ENCODE measurements at regions not wholly inside any gene's neighbourhood (a gene's known extent, or its start where the extent isn't known, plus 50 kb on each side); places are given as distances from the start of the nearest gene placed in this dataset.
"Not testable (repeated sequence)": the region's sequence is repeated elsewhere in the genome, so short reads cannot be mapped to it uniquely, and the experiment has no call there.

DNA sequence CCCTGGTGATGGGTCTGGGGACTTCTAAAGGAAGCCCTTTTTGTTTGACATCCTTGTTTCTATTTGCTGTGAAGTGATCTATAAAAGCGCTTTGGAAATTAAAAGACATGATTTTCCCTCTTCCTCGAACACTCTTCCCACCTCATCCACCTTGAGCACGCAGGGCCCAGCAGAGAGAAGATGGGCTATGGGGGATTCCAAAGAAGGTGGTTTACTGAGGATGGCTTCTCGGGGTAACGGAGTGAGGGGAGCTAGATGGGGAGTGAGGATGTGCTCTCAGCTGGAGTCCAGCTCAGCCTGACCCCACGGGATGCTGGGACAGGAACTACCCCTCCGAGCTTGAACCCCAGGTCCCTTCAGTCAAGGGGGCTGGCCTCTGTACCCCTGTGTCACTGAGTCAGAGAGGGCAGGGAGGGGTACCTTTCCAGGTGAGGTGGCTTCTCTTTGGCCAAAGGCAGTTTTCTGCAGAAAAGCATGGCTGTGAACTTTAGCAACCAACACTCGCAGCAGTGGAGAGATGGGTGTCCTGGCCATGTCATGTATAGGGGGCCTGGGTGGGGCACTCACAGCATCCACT, 180.7 kb upstream of the SMAD3 start:
- TF ChIP-seq, protein P1, sequence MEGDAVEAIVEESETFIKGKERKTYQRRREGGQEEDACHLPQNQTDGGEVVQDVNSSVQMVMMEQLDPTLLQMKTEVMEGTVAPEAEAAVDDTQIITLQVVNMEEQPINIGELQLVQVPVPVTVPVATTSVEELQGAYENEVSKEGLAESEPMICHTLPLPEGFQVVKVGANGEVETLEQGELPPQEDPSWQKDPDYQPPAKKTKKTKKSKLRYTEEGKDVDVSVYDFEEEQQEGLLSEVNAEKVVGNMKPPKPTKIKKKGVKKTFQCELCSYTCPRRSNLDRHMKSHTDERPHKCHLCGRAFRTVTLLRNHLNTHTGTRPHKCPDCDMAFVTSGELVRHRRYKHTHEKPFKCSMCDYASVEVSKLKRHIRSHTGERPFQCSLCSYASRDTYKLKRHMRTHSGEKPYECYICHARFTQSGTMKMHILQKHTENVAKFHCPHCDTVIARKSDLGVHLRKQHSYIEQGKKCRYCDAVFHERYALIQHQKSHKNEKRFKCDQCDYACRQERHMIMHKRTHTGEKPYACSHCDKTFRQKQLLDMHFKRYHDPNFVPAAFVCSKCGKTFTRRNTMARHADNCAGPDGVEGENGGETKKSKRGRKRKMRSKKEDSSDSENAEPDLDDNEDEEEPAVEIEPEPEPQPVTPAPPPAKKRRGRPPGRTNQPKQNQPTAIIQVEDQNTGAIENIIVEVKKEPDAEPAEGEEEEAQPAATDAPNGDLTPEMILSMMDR (IDR thresholded peaks at IDR 0.05; ENCODE audit: low read depth, low read length), result no peak
- POLR2A ChIA-PET, result interaction anchor here (0.7 kb wide), 1 partner anchor 301 kb away, joined by 3 read pairs; no protein-coding TSS in a partner anchor
- CTCF ChIA-PET, result interaction anchor here (1.0 kb wide), 1 partner anchor 61 kb away, joined by 3 read pairs; no protein-coding TSS in a partner anchor

DNA sequence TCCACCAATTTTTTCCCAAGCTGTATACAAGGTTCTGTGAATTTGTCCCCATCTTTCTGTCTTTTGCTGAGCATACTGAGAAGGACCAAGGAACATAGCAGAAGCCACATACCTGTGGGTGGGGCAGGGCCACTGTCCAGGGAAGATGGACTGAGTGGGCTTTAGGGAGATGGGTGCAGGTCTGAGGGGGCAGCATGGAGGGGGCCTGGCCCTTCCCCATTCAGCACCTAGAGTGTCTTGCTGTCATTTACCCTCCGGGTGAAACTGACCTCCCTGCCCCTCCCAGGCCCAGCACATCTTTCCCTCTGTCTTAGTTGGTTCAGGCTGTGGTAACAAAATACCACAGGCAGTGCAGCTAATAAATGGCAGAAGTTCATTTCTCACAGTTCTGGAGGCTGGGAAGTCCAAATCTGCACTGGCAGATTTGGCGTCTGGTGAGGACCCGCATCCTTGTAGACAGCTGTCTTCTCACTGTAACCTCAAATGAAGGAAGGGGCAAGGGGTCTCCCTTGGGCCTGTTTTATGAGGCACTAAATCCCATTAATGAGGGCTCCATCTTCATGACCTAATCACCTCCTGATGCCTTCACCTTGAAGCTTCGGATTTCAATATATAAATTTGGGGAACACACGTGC, 180.0 kb upstream of the SMAD3 start:
- ChIA-PET CTCF (interaction anchor here (1.0 kb wide), 1 partner anchor 61 kb away, joined by 3 read pairs; no protein-coding TSS in a partner anchor), POLR2A (interaction anchor here (0.7 kb wide), 1 partner anchor 301 kb away, joined by 3 read pairs; no protein-coding TSS in a partner anchor)
- H3K27me3 ChIP-seq (ENCODE audit: control insufficient read depth, insufficient read depth, low read length), result no peaks in the 10 kb centered on the region
- no peak overlapping the region for H3K4me3 ChIP-seq (ENCODE audit: low read depth, low read length)
- H3K9me3 ChIP-seq (ENCODE audit: control insufficient read depth, insufficient read depth, low read length), result peaks cover 21% of the 10 kb centered on the region
- H3K27ac ChIP-seq (ENCODE audit: low read depth, low read length), result no peak overlapping the region
- TF ChIP-seq, protein P1 (IDR thresholded peaks at IDR 0.05; ENCODE audit: low read depth, low read length), result no peak
- no peak for DNase-seq (ENCODE audit: low read depth, low spot score)

More for the DNA sequence above, 180.7 kb upstream of the SMAD3 start:
- no peak overlapping the region for H3K4me3 ChIP-seq (ENCODE audit: low read depth, low read length)
- peaks cover 19% of the 10 kb centered on the region for H3K9me3 ChIP-seq (ENCODE audit: control insufficient read depth, insufficient read depth, low read length)
- no peak overlapping the region for H3K27ac ChIP-seq (ENCODE audit: low read depth, low read length)
- H3K27me3 ChIP-seq (ENCODE audit: control insufficient read depth, insufficient read depth, low read length), result no peaks in the 10 kb centered on the region
- DNase-seq (ENCODE audit: low read depth, low spot score), result no peak

DNA sequence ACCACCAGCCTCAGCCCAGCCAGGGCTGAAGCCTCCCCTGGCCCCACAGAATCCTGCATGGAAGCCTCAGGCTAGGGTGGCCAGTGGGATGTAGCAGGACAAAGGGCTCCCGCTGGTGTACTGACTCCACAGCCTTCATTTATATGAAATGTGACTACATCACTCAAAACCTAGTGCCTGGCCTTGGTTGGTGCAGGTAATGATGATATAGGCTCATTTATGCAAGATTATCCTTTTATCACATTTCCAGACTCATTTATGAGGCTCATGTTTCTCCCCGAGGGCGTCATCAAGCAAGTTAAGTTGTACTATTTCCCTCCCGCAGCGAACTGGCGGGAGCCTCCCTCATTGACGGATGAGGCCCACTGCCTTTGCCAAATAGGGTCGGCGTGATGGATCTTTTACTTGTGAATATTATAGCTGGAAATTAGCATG, 179.1 kb upstream of the SMAD3 start:
- ChIA-PET POLR2A (no interaction called here), CTCF (no interaction called here)
- Histone ChIP-seq H3K27me3 (ENCODE audit: control insufficient read depth, insufficient read depth, low read length) (no peaks in the 10 kb centered on the region), H3K27ac (ENCODE audit: low read depth, low read length) (no peak overlapping the region), H3K9me3 (ENCODE audit: control insufficient read depth, insufficient read depth, low read length) (peaks cover 21% of the 10 kb centered on the region), H3K4me3 (ENCODE audit: low read depth, low read length) (no peak overlapping the region)
- no peak for DNase-seq (ENCODE audit: low read depth, low spot score)
- TF ChIP-seq, protein P1 (IDR thresholded peaks at IDR 0.05; ENCODE audit: low read depth, low read length), result no peak

DNA sequence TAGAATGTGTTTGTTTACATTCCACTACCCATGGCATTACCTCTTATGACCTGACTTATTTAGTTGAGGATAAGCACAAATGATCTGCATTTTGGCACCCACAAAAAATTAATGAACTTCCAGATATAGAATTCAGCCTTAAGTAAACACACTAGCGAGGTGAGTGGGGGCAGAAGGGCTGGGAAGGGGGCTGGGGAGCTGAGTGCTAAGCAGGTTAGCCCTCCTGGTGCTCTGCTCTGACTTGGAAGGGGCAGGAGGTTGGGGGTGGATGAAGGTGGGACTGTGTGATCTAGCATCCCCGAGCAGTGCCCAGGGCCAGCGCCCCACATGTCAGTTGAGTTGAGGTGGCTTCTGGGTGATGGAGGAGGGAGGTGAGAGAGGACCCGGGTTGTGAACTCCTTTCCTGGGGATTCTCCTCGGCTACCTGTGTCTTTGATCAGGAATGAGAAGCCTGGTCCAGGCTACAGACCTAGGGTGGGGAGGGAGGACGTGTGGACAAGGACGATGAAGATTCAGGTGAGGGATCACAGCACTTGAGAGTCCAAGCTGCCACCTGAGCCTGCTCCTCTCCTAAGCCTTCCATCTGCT, 178.6 kb upstream of the SMAD3 start:
- Histone ChIP-seq H3K4me3 (ENCODE audit: low read depth, low read length) (no peak overlapping the region), H3K27ac (ENCODE audit: low read depth, low read length) (no peak overlapping the region), H3K9me3 (ENCODE audit: control insufficient read depth, insufficient read depth, low read length) (peaks cover 21% of the 10 kb centered on the region), H3K27me3 (ENCODE audit: control insufficient read depth, insufficient read depth, low read length) (no peaks in the 10 kb centered on the region)
- CTCF ChIA-PET, result no interaction called here
- TF ChIP-seq, protein P1 (IDR thresholded peaks at IDR 0.05; ENCODE audit: low read depth, low read length), result no peak
- POLR2A ChIA-PET, result no interaction called here
- no peak for DNase-seq (ENCODE audit: low read depth, low spot score)

DNA sequence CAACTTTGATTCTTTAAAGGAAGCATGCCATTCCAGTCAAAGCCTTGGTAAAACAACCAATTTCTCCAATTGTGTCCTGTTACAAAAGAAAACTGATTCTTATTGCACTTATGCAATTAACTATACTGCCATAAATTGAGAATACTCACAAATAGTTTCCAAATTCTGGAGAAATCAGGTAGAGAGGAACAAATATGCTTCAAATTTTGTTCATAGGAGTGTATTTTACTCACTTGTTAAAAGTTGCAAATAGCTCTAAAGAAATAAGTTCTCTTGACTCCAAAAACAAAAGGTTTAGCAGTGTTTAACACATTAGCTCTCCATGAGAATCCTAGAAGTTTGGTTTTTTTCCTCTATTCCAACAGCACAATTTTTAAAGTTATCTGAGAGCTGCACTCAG, 176.1 kb upstream of the SMAD3 start:
- H3K9me3 ChIP-seq (ENCODE audit: control insufficient read depth, insufficient read depth, low read length), result peaks cover 21% of the 10 kb centered on the region
- POLR2A ChIA-PET; DNase-seq (ENCODE audit: low read depth, low spot score); CTCF ChIA-PET; H3K27me3 ChIP-seq (ENCODE audit: control insufficient read depth, insufficient read depth, low read length); H3K27ac ChIP-seq (ENCODE audit: low read depth, low read length); H3K4me3 ChIP-seq (ENCODE audit: low read depth, low read length): not testable (repeated sequence)
